T-helper 1 cell treated with Interleukin-12 subunit alpha and Interleukin-12 subunit beta and Interleukin-4 antibody, amounts not matched to agents 30 ng/mL and 1 ng/mL, for 36 hours (primary cell): ENCODE measurements at regions not wholly inside any gene's neighbourhood (a gene's known extent, or its start where the extent isn't known, plus 50 kb on each side); places are given as distances from the start of the nearest gene placed in this dataset.

Source experiments
- intact Hi-C: fragments of 100-400 bp; cut with micrococcal nuclease; formaldehyde crosslinking; loops from one replicate; pipeline ENCODE4 v1.15.1; 2024

- intact Hi-C loops = no loop called here
Measured at GRCh38 chr3:145780301-145780700, 380.7 kb downstream of the PLOD2 start.

GRCh38 chr3:145785668-145786067 is 375.3 kb downstream of the PLOD2 start:
- intact Hi-C loops = no loop called here

DNA sequence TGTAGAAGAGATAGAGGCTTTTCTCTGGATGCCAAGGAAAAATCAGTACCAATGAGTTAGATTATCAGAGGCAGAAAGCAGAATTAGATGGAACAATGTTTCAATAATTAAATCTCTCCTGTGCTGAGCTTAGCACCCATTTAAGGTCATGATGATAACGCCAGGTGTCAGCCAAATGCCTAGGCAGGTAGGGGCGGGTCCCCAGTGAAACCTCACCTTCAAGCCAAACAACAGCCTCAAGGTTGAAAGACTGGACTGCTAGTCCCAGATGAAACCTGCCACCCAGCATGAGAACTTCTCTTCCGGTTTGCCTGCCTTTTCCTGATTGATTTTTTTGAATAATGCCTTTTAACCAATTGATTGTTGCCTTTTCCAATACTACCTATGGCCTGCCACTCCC is 363.0 kb downstream of the PLOD2 start:
- intact Hi-C loops = no loop called here

GRCh38 chr3:145798696-145799537 is 362.1 kb downstream of the PLOD2 start:
- intact Hi-C loops = no loop called here

DNA sequence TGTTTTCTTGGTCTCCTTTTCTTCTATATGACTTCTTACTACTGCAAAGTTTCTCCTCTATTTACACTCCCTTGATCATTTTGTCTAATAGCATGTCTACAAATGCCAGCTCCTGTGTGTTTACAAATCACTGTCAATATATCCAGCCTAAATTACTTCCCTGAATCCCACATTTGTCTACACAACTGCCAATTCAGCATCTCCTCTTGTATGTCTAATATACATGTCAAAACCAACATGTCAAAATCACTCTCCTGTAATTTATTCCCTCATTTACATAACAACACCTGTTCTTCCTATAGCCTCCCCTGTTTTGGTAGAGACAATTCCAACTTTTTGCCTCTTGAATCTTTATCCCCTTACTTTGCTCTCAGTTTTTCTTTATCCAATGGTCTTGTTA is 359.3 kb downstream of the PLOD2 start:
- intact Hi-C loops = no loop called here

- intact Hi-C loops = no loop called here
Measured at GRCh38 chr3:145807990-145808389, 353.0 kb downstream of the PLOD2 start.

DNA sequence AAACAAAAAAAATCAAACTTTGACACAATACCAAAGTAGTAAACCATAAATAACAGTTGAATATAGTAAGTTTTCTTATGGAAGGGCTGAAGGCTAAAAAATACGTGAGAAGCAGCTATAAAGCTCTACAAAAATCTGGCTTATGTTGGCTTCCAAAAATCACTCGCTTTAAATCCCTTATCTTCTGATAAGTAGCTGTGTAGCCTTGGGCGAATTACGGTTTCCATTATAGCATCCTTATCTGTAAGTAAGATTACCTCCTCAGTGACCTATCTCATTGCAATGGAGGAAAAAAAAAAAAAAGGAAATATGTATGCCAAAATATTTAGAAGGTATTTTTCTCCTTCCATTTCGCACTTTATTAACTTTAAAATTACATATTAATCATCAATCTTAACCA is 348.6 kb downstream of the PLOD2 start:
- intact Hi-C loops = no loop called here

- intact Hi-C loops = no loop called here
Measured at GRCh38 chr3:145815707-145816413, 345.1 kb downstream of the PLOD2 start.

DNA sequence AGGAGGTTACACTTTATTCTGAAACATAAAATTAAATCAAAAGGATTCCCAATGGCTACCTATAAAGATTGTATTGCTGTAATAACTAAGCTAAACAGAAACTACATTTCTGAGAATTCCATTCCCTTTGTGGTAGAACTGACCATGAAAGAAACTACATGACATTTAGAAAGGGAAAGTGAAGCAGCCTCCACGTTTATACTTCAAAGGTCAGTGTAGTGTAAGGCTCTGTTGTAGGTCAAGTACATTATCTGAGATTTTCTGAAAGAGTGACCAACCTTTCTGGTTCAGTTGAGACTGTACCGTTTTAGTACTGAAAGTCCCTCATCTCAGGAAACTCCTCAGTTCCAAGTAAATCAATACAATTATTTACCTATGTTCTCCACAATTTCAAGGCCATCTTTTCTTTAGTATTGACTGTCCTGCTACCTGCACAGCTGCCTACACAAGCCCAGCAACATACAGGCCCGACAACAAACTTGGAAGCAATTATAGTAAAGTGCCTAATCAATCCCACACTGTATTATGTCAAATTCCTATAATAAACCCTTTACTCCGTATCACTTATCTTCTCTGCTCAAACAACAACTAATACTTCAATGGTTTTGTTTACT is 343.0 kb downstream of the PLOD2 start:
- intact Hi-C loops = no loop called here

DNA sequence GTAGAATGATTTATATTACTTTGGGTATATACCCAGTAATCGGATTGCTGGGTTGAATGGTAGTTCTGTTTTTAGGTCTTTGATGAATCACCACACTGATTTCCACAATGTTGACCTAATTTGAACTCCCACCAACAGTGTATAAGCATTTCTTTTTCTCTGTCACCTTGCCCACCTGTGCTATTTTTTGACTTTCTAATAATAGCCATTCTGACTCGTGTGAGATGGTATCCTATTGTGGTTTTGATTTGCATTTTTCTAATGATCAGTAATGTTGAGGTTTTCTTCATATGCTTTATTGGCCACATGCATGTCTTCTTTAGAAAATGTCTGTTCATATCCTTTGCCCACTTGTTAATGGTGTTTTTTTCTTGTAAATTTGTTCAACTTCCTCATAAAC is 340.8 kb downstream of the PLOD2 start:
- intact Hi-C loops = no loop called here

DNA sequence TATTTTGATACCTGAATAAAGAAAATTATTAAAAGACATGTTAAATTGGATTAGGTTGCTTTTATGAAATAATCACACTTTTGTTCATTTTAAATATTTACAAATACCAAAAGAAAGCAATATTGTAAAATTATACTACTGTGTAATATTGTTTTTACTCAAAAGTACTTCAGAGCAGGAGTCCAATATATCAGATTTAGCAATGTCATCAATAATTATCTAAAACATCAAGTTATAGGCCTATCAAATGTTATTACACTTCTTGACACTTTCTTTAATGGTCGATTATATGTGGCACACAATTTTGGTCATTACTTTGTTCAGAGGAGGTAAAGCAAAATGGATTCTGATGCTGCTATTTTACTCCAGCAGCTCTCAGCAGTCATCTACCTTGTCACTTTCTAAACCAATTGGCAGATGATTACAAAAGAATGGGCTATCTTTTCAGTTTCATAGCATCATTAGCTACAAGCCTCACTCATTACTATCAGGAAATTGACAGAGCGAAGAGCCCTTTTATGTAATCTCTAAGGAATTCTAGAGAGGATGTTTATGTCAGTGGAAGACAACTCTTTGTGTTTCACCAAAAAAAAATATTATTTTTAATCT is 318.6 kb downstream of the PLOD2 start:
- intact Hi-C loops = no loop called here

GRCh38 chr3:145843561-145843960 is 317.4 kb downstream of the PLOD2 start:
- intact Hi-C loops = no loop called here

- intact Hi-C loops = no loop called here
Measured at GRCh38 chr3:145849115-145849514, 311.9 kb downstream of the PLOD2 start.

GRCh38 chr3:145854499-145854898 is 306.5 kb downstream of the PLOD2 start:
- intact Hi-C loops = no loop called here

DNA sequence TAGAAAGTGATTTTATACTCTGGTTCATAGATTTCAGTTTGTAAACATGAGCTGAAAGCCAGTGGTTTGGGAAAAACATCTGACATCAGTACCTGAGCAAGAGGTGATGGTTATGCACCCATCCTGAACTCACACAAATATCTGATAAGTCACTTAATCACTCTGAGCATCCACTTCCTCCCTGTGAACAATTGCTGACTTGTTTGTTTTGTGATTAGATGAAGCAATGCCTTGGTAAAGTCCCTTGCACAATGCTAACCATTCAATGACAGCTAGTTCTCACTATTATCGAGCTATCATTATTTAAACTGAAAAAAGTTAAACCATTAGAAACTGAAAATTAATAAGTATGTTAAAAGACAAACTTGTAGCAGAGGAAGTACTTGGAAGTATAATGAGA is 303.0 kb downstream of the PLOD2 start:
- intact Hi-C loops = no loop called here

- intact Hi-C loops = no loop called here
Measured at GRCh38 chr3:145864336-145864735, 296.6 kb downstream of the PLOD2 start.

GRCh38 chr3:145865399-145866018 is 295.5 kb downstream of the PLOD2 start:
- intact Hi-C loops = no loop called here

- intact Hi-C loops = no loop called here
Measured at GRCh38 chr3:145869958-145870357, 291.0 kb downstream of the PLOD2 start.

- intact Hi-C loops = no loop called here
Measured at GRCh38 chr3:145882436-145882835, 278.5 kb downstream of the PLOD2 start.

- intact Hi-C loops = no loop called here
Measured at GRCh38 chr3:145889730-145890129, 271.3 kb downstream of the PLOD2 start.

DNA sequence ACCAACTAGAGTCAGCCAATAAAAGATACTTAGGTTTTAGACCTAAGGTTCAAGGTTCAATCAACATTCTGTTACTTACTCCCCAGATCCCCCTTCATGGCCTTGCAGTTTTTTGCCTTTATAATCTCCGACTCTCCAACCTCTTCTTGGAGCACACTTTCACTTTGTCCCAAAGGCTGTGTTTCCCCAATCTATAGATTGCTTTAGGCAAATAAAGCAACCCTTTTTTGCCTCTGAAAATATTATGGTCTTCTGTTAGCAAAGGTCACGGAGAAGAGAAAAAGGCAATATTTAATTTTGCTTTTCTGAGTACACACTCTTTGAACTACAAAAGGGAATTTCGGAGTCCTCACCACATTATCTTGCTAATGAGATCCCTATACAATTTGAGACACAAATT is 268.1 kb downstream of the PLOD2 start:
- intact Hi-C loops = no loop called here

- intact Hi-C loops = no loop called here
Measured at GRCh38 chr3:145893331-145893730, 267.7 kb downstream of the PLOD2 start.
